GM12878 (cell line): ENCODE measurements at regions not wholly inside any gene's neighbourhood (a gene's known extent, or its start where the extent isn't known, plus 50 kb on each side); places are given as distances from the start of the nearest gene placed in this dataset.

Source experiments
- ATAC-seq: fragments of 200-7000 bp; cut with Tn5 transposase; 3 replicates; pipeline ENCODE4 v1.9.1; 2020; ENCODE audit warnings: mild to moderate bottlenecking, moderate library complexity
- BruUV-seq: library from RNA; stranded (reverse); fragments of 400-500 nt; replicated peaks from 2 replicates; lab custom pipeline; 2021; lab: Mats Ljungman, UMichigan
- CTCF ChIA-PET: fragments of 300-600 bp; sonication (Branson Sonifier 250); formaldehyde crosslinking; extraction: SDS; loops from one replicate; lab custom pipeline; 2021; ENCODE audit warnings: inconsistent platforms; lab: Yijun Ruan, JAX
- POLR2A ChIA-PET: fragments of 350-600 bp; formaldehyde crosslinking; extraction: SDS; loops from one replicate; lab custom pipeline; 2021; ENCODE audit warnings: inconsistent platforms; lab: Charles Lee
- RAD21 ChIA-PET: fragments of 300-600 bp; sonication (Branson Sonifier 250); formaldehyde crosslinking; loops from one replicate; lab custom pipeline; 2023; ENCODE audit warnings: antibody characterized with exemption; ENCODE audit not compliant: unreplicated experiment; lab: Charles Lee
- SMC1A ChIA-PET: fragments of 300-600 bp; sonication (Branson Sonifier 250); formaldehyde crosslinking; loops from one replicate; lab custom pipeline; 2023; ENCODE audit not compliant: unreplicated experiment, uncharacterized antibody; lab: Charles Lee
- DNase-seq: peaks from one replicate; pipeline ENCODE4 v3.0.0-alpha.2; 2011; ENCODE audit warnings: low read depth, low spot score
- FAIRE-seq: peaks from 3 replicates; lab custom pipeline; 2011; peaks lifted over from hg19 to GRCh38; lab: Jason Lieb, UNC
- H2AFZ ChIP-seq: 2 replicates; pipeline ENCODE4 v1.6.0; 2011; ENCODE audit warnings: low read depth, low read length, control low read depth; ENCODE audit not compliant: control insufficient read depth
- H3K27ac ChIP-seq: 2 replicates; pipeline ENCODE4 v1.5.1; 2011; ENCODE audit warnings: control low read depth; ENCODE audit not compliant: control insufficient read depth, insufficient read depth
- H3K27me3 ChIP-seq, 2 experiments: replicated peaks in 1 of 2; 2 replicates each; pipeline versions ENCODE4 v1.6.0 to v1.6.1; 2011; ENCODE audit warnings: low read length in 1 of 2; ENCODE audit not compliant: control insufficient read depth in 2 of 2, insufficient read depth in 2 of 2
- H3K36me3 ChIP-seq, 2 experiments: 2 replicates each; pipeline ENCODE4 v1.5.1; 2011; ENCODE audit warnings: low read length in 1 of 2; ENCODE audit not compliant: control insufficient read depth in 2 of 2, insufficient read depth in 2 of 2
- H3K4me1 ChIP-seq: 2 replicates; pipeline ENCODE4 v1.6.1; 2011; ENCODE audit warnings: mild to moderate bottlenecking, low read length, moderate library complexity, mixed read lengths; ENCODE audit not compliant: control insufficient read depth, insufficient read depth
- H3K4me2 ChIP-seq: 2 replicates; pipeline ENCODE4 v1.6.0; 2011; ENCODE audit warnings: control low read depth; ENCODE audit not compliant: control insufficient read depth, insufficient read depth
- H3K4me3 ChIP-seq: fragments of 200-600 bp; sonication (generic); 2 replicates; pipeline ENCODE4 v1.5.1; 2016
- H3K79me2 ChIP-seq: 2 replicates; pipeline ENCODE4 v1.6.0; 2011; ENCODE audit warnings: low read length; ENCODE audit not compliant: control insufficient read depth, insufficient read depth
- H3K9ac ChIP-seq: 2 replicates; pipeline ENCODE4 v1.8.0; 2011; ENCODE audit warnings: low read length, control low read depth, mixed read lengths; ENCODE audit not compliant: control insufficient read depth, insufficient read depth
- H3K9me3 ChIP-seq: replicated peaks from 3 replicates; pipeline ENCODE4 v1.5.1; 2011; ENCODE audit warnings: mild to moderate bottlenecking, low read length; ENCODE audit not compliant: control insufficient read depth, insufficient read depth
- H4K20me1 ChIP-seq: 2 replicates; pipeline ENCODE4 v1.6.0; 2011; ENCODE audit not compliant: control insufficient read depth, insufficient read depth
- BRCA1 ChIP-seq: IDR thresholded peaks from 2 replicates; pipeline ENCODE4 v1.6.1; 2011; ENCODE audit warnings: low read depth, low read length, improper control_type of control experiment
- EP300 ChIP-seq, 2 experiments: fragments of 150-350 bp in 1 of 2; IDR thresholded peaks; 2 replicates each; pipeline ENCODE4 v1.6.1; 2011 to 2012; ENCODE audit warnings: low read depth in 2 of 2, low read length in 2 of 2, borderline replicate concordance in 1 of 2, improper control_type of control experiment in 1 of 2, inconsistent platforms in 1 of 2; ENCODE audit not compliant: control insufficient read depth in 1 of 2
- YY1 ChIP-seq: IDR thresholded peaks from 2 replicates; pipeline ENCODE4 v1.6.1; 2011; ENCODE audit warnings: low read depth, mild to moderate bottlenecking, low read length
- WGBS: methylation state at CpG from one replicate; pipeline ENCODE4 v1.1.6; 2016; ENCODE audit warnings: low lambda C conversion rate; ENCODE audit not compliant: insufficient replicate concordance, insufficient coverage; ENCODE audit errors: missing lambda C conversion rate; 5-methylcytosine and 5-hydroxymethylcytosine counted together
- in situ Hi-C: fragments of 300-500 bp; cut with MboI; formaldehyde crosslinking; loops from 9 replicates; pipeline ENCODE4 v1.14.3; 2018; ENCODE audit warnings: mixed read lengths
- intact Hi-C: fragments of 100-400 bp; cut with micrococcal nuclease; formaldehyde crosslinking; loops from one replicate; pipeline ENCODE4 v1.14.2; 2022; ENCODE audit not compliant: unreplicated experiment
- TF ChIP-seq, protein P1 (sequence below): IDR thresholded peaks from 2 replicates; pipeline ENCODE4 v1.6.1; 2012; ENCODE audit warnings: low read length, inconsistent platforms

DNA sequence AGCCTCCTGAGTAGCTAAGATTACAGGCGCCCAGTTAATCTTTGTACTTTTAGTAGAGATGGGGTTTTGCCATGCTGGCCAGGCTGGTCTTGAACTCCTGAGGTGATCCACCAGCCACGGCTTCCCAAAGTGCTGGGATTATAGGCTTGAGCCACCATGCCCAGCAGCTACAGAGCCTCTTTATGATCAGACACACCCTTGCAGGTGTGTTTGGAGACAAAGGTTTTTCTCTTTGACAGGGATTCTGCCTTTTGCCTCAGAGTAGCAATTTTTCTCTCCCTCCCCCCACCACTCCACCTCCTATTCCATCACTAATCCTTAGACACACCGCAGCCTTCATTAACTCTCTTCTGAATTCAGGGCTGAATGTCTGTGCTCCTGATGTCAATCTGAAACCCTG is 152.2 kb upstream of the NFIA start (continued):
- TF ChIP-seq, protein P1, sequence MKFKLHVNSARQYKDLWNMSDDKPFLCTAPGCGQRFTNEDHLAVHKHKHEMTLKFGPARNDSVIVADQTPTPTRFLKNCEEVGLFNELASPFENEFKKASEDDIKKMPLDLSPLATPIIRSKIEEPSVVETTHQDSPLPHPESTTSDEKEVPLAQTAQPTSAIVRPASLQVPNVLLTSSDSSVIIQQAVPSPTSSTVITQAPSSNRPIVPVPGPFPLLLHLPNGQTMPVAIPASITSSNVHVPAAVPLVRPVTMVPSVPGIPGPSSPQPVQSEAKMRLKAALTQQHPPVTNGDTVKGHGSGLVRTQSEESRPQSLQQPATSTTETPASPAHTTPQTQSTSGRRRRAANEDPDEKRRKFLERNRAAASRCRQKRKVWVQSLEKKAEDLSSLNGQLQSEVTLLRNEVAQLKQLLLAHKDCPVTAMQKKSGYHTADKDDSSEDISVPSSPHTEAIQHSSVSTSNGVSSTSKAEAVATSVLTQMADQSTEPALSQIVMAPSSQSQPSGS = no peak
- TF ChIP-seq YY1 = no peak

DNA sequence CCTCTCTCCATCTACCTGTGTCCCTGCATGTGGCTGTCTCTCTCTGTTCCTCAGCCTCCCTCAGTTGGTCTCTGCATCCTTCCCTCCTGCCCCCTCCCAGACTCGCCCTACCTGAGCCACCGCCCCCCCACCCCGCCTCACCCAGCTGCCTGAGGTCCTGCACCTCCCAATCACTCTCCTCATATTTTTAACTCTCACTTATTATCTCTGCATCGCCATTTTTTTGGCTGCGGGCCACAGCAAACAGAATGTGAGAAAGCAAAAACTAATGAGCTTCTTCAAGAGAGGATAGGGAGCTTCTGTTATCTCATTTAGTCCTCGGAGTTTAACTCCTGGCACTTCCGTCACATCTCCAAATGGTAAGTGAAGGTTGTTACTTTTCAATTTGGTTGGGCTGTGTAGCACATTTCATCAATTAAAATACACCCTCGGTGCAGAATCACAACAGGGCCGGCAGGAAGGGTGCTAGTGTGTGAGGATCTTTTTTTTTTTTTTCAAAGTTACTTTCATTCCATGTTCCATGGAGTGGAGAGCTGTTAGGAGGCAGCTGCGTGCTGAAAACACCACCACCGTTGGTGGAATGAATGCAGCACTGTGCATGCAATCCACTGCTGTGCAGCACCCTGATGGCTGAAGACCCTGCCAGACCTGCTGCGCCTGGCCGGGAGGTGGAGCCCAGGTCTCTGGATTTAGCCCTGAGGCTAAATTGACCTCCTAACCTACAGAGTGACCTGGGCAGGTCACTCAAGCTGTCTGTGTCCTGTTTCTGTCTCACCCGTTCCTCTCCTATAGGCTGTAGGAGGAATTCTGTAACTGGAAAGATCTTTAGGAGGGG is 157.2 kb upstream of the NFIA start:
- TF ChIP-seq BRCA1 (no peak), EP300 (IDR thresholded peaks at IDR 0.05; ENCODE audit: borderline replicate concordance in 1 of 2, control insufficient read depth in 1 of 2, low read depth in 2 of 2, low read length in 2 of 2) (no peak)
- Histone ChIP-seq H3K27ac (no peak overlapping the region), H3K4me2 (no peak overlapping the region), H2AFZ (no peak overlapping the region), H3K4me3 (no peak overlapping the region), H3K36me3 (no peaks in the 10 kb centered on the region), H4K20me1 (no peaks in the 10 kb centered on the region), H3K4me1 (no peaks in the 10 kb centered on the region), H3K9ac (no peak overlapping the region), H3K27me3 (no peaks in the 10 kb centered on the region; a peak in 2 of 4 replicates), H3K79me2 (no peaks in the 10 kb centered on the region), H3K9me3 (no peaks in the 10 kb centered on the region)
- POLR2A ChIA-PET = no interaction called here
- BruUV-seq = no TSS peak
- DNase-seq (no peak), FAIRE-seq (no peak), ATAC-seq (no peak)
- intact Hi-C loops = no loop called here
- RAD21 ChIA-PET = no interaction called here
- CTCF ChIA-PET = no interaction called here
- SMC1A ChIA-PET = interaction anchor here (0.8 kb wide), 1 partner anchor 21 kb away, joined by 3 read pairs; no protein-coding TSS in a partner anchor
- WGBS = 22% methylated on average over 13 of the region's 14 CpGs
- in situ Hi-C loops = no loop called here
